IMR-90 (cell line): ENCODE measurements at regions not wholly inside any gene's neighbourhood (a gene's known extent, or its start where the extent isn't known, plus 50 kb on each side); places are given as distances from the start of the nearest gene placed in this dataset.

Experiments
- ATAC-seq: fragments of 200-7000 bp; cut with Tn5 transposase; 2 replicates; pipeline ENCODE4 v1.9.1; 2020; ENCODE audit warnings: low read depth, mild to moderate bottlenecking, moderate library complexity
- BruUV-seq: library from RNA; stranded (reverse); fragments of 400-500 nt; replicated peaks from 2 replicates; lab custom pipeline; 2021; lab: Mats Ljungman, UMichigan
- CTCF ChIA-PET: fragments of 300-600 bp; formaldehyde crosslinking; extraction: SDS; loops from one replicate; lab custom pipeline; 2021; ENCODE audit warnings: antibody characterized with exemption; lab: Yijun Ruan, JAX
- POLR2A ChIA-PET: fragments of 300-600 bp; sonication (Branson Sonifier 250); formaldehyde crosslinking; loops from one replicate; lab custom pipeline; 2022; ENCODE audit warnings: antibody characterized with exemption; ENCODE audit not compliant: unreplicated experiment; lab: Charles Lee
- DNase-seq: peaks from one replicate; pipeline ENCODE4 v3.0.0; 2013
- H2AFZ ChIP-seq: replicated peaks from 2 replicates; pipeline ENCODE3; 2013; ENCODE audit warnings: low read length, mild to moderate bottlenecking; ENCODE audit not compliant: poor library complexity
- H2AK5ac ChIP-seq: 2 replicates; pipeline ENCODE4 v1.6.1; 2013; ENCODE audit warnings: low read depth, low read length, inconsistent platforms
- H2AK9ac ChIP-seq: replicated peaks from 2 replicates; pipeline ENCODE3; 2013; ENCODE audit warnings: mild to moderate bottlenecking, low read depth, low read length, moderate library complexity; ENCODE audit not compliant: poor library complexity
- H2BK120ac ChIP-seq: 2 replicates; pipeline ENCODE4 v1.6.1; 2013; ENCODE audit warnings: low read depth, low read length, inconsistent platforms
- H2BK15ac ChIP-seq: 3 replicates; pipeline ENCODE4 v1.6.1; 2013; ENCODE audit warnings: low read depth, low read length, inconsistent platforms
- H2BK20ac ChIP-seq: 2 replicates; pipeline ENCODE4 v1.6.1; 2013; ENCODE audit warnings: low read depth, mild to moderate bottlenecking, inconsistent platforms, low read length, moderate library complexity
- H2BK5ac ChIP-seq: 2 replicates; pipeline ENCODE4 v1.6.1; 2013; ENCODE audit warnings: mild to moderate bottlenecking, low read depth, low read length, inconsistent platforms; ENCODE audit not compliant: poor library complexity, severe bottlenecking
- H3K14ac ChIP-seq: replicated peaks from 2 replicates; pipeline ENCODE4 v1.6.1; 2013; ENCODE audit warnings: low read depth, low read length, inconsistent platforms
- H3K18ac ChIP-seq: 2 replicates; pipeline ENCODE4 v1.6.1; 2013; ENCODE audit warnings: low read depth, low read length, control low read depth
- H3K23ac ChIP-seq: 2 replicates; pipeline ENCODE4 v1.6.1; 2013; ENCODE audit warnings: low read depth, low read length, inconsistent platforms
- H3K27ac ChIP-seq: 2 replicates; pipeline ENCODE4 v1.5.1; 2013; ENCODE audit warnings: mild to moderate bottlenecking, control low read depth, low read length; ENCODE audit not compliant: insufficient read depth
- H3K27me3 ChIP-seq: 2 replicates; pipeline ENCODE4 v1.6.1; 2013; ENCODE audit warnings: low read length; ENCODE audit not compliant: control insufficient read depth, insufficient read depth
- H3K36me3 ChIP-seq: 2 replicates; pipeline ENCODE4 v1.6.1; 2013; ENCODE audit warnings: low read length, mixed read lengths; ENCODE audit not compliant: control insufficient read depth, insufficient read depth
- H3K4ac ChIP-seq: 2 replicates; pipeline ENCODE4 v1.6.1; 2013; ENCODE audit warnings: low read depth, low read length, inconsistent platforms
- H3K4me1 ChIP-seq: 2 replicates; pipeline ENCODE4 v1.6.1; 2013; ENCODE audit warnings: low read length, mixed read lengths; ENCODE audit not compliant: control insufficient read depth, insufficient read depth
- H3K4me2 ChIP-seq: 2 replicates; pipeline ENCODE4 v1.6.1; 2013; ENCODE audit warnings: low read depth, mild to moderate bottlenecking, control low read depth, low read length, moderate library complexity
- H3K4me3 ChIP-seq: 2 replicates; pipeline ENCODE4 v1.5.1; 2013; ENCODE audit warnings: low read depth, mild to moderate bottlenecking, control low read depth, low read length, moderate library complexity; ENCODE audit not compliant: insufficient read depth
- H3K56ac ChIP-seq: 2 replicates; pipeline ENCODE4 v1.6.1; 2013; ENCODE audit warnings: low read length, inconsistent platforms; ENCODE audit not compliant: insufficient read depth; ENCODE audit errors: extremely low read depth
- H3K79me1 ChIP-seq, 2 experiments: 2 replicates each; pipeline ENCODE4 v1.6.1; 2013; ENCODE audit warnings: low read length in 2 of 2, inconsistent platforms in 1 of 2, low read depth in 1 of 2
- H3K9ac ChIP-seq: 2 replicates; pipeline ENCODE4 v1.6.1; 2013; ENCODE audit warnings: low read depth, low read length, control low read depth
- H3K9me1 ChIP-seq: 2 replicates; pipeline ENCODE4 v1.6.1; 2013; ENCODE audit warnings: low read length, inconsistent platforms; ENCODE audit not compliant: insufficient read depth
- H3K9me3 ChIP-seq: 2 replicates; pipeline ENCODE4 v1.6.1; 2013; ENCODE audit warnings: low read length; ENCODE audit not compliant: control insufficient read depth, insufficient read depth
- H4K20me1 ChIP-seq: 2 replicates; pipeline ENCODE4 v1.6.1; 2013; ENCODE audit warnings: low read length, inconsistent platforms; ENCODE audit not compliant: insufficient read depth
- H4K5ac ChIP-seq: 2 replicates; pipeline ENCODE4 v1.6.1; 2013; ENCODE audit warnings: mild to moderate bottlenecking, low read depth, low read length, control low read depth
- H4K8ac ChIP-seq, 2 experiments: 2 replicates each; pipeline ENCODE4 v1.6.1; 2013; ENCODE audit warnings: low read depth in 2 of 2, low read length in 2 of 2, control low read depth in 1 of 2, inconsistent platforms in 1 of 2
- H4K91ac ChIP-seq: 2 replicates; pipeline ENCODE4 v1.6.1; 2013; ENCODE audit warnings: low read depth, low read length, inconsistent platforms; ENCODE audit not compliant: insufficient read depth
- BHLHE40 ChIP-seq: fragments of 150-350 bp; IDR thresholded peaks from 2 replicates; pipeline ENCODE4 v1.6.1; 2016; ENCODE audit warnings: mild to moderate bottlenecking, low read depth, low read length
- CEBPB ChIP-seq: IDR thresholded peaks from 2 replicates; pipeline ENCODE4 v1.6.1; 2012; ENCODE audit warnings: low read depth, low read length, improper control_type of control experiment
- CHD1 ChIP-seq: IDR thresholded peaks from 2 replicates; pipeline ENCODE4 v1.6.1; 2012; ENCODE audit warnings: low read depth, low read length, improper control_type of control experiment
- CTCF ChIP-seq: conservative IDR thresholded peaks from 2 replicates; pipeline ENCODE4 v1.5.1; 2012; ENCODE audit warnings: mild to moderate bottlenecking, low read depth, low read length, improper control_type of control experiment
- ELK1 ChIP-seq: fragments of 150-350 bp; IDR thresholded peaks from 2 replicates; pipeline ENCODE4 v1.6.1; 2016; ENCODE audit warnings: low read depth, mild to moderate bottlenecking, low read length, moderate library complexity, borderline replicate concordance
- FOS ChIP-seq: fragments of 150-350 bp; IDR thresholded peaks from 2 replicates; pipeline ENCODE4 v1.6.1; 2016; ENCODE audit warnings: low read depth, low read length
- MAFK ChIP-seq: IDR thresholded peaks from 2 replicates; pipeline ENCODE4 v1.6.1; 2012; ENCODE audit warnings: low read depth, low read length, improper control_type of control experiment
- MAZ ChIP-seq: IDR thresholded peaks from 2 replicates; pipeline ENCODE4 v1.6.1; 2012; ENCODE audit warnings: low read depth, mild to moderate bottlenecking, low read length, improper control_type of control experiment, moderate library complexity, borderline replicate concordance
- NFE2L2 ChIP-seq: fragments of 150-350 bp; IDR thresholded peaks from 2 replicates; pipeline ENCODE4 v1.6.1; 2016; ENCODE audit warnings: low read depth, mild to moderate bottlenecking, low read length
- SMC3 ChIP-seq: fragments of 150-350 bp; IDR thresholded peaks from 2 replicates; pipeline ENCODE4 v1.6.1; 2016; ENCODE audit warnings: low read depth, mild to moderate bottlenecking, antibody characterized with exemption, low read length, moderate library complexity
- WGBS, 2 experiments: methylation state at CpG; one replicate each; pipeline versions ENCODE4 v1.1.5 to v1.1.7; 2013; ENCODE audit warnings: missing lambda C conversion rate in 2 of 2; ENCODE audit not compliant: insufficient read length in 1 of 2; ENCODE audit errors: extremely low coverage in 2 of 2; 5-methylcytosine and 5-hydroxymethylcytosine counted together
- dilution Hi-C: fragments of 300-500 bp; cut with HindIII; formaldehyde crosslinking; loops from one replicate; pipeline ENCODE4 v1.14.3; 2018; ENCODE audit warnings: low sequenced_read_pairs; ENCODE audit not compliant: unreplicated experiment
- in situ Hi-C: fragments of 300-500 bp; cut with MboI; formaldehyde crosslinking; loops from 3 replicates; pipeline ENCODE4 v1.14.3; 2019; ENCODE audit warnings: low sequenced_read_pairs, inconsistent platforms, mixed read lengths
- intact Hi-C: fragments of 100-400 bp; cut with micrococcal nuclease; formaldehyde crosslinking; loops from 2 replicates; pipeline ENCODE4 v1.10.0; 2022

GRCh38 chr21:17674106-17674505, 61.4 kb upstream of the BTG3 start:
- H2AK9ac ChIP-seq, result no peak overlapping the region
- H4K8ac ChIP-seq, result no peak overlapping the region
- H2BK20ac ChIP-seq, result no peak overlapping the region
- no peak overlapping the region for H3K4ac ChIP-seq
- no peaks in the 10 kb centered on the region for H3K4me1 ChIP-seq
- POLR2A ChIA-PET, result no interaction called here
- no peak overlapping the region for H3K14ac ChIP-seq
- no peak overlapping the region for H3K27ac ChIP-seq
- no TSS peak for BruUV-seq
- no peaks in the 10 kb centered on the region for H3K36me3 ChIP-seq
- no peak overlapping the region for H2AK5ac ChIP-seq
- H3K9me1 ChIP-seq, result no peaks in the 10 kb centered on the region
- H3K18ac ChIP-seq, result no peak overlapping the region
- no peak for ATAC-seq
- H4K20me1 ChIP-seq, result no peaks in the 10 kb centered on the region
- no peak overlapping the region for H4K5ac ChIP-seq
- intact Hi-C loops, result no loop called here
- no peak overlapping the region for H4K91ac ChIP-seq
- H2BK15ac ChIP-seq, result no peak overlapping the region
- TF ChIP-seq NFE2L2 (no peak), CEBPB (no peak), CTCF (no peak), ELK1 (no peak), BHLHE40 (no peak), SMC3 (no peak), CHD1 (no peak), FOS (no peak), MAFK (no peak), MAZ (no peak)
- no peaks in the 10 kb centered on the region for H3K79me1 ChIP-seq
- in situ Hi-C loops, result no loop called here
- no peak overlapping the region for H3K23ac ChIP-seq
- H2AFZ ChIP-seq, result no peak overlapping the region
- DNase-seq, result no peak
- H3K27me3 ChIP-seq, result peaks cover 2% of the 10 kb centered on the region
- WGBS, 2 experiments, result no CpG with 5 or more reads among the region's 4 CpGs
- dilution Hi-C loops, result loop anchor here (10.0 kb wide), 1 partner anchor 241 kb away; no protein-coding TSS in a partner anchor
- no peak overlapping the region for H3K4me2 ChIP-seq
- no peak overlapping the region for H2BK120ac ChIP-seq
- no peak overlapping the region for H3K9ac ChIP-seq
- H3K56ac ChIP-seq, result no peak overlapping the region
- H3K9me3 ChIP-seq, result no peaks in the 10 kb centered on the region
- CTCF ChIA-PET, result interaction anchor here (1.5 kb wide), 1 partner anchor 251 kb away, joined by 3 read pairs; no protein-coding TSS in a partner anchor
- no peak overlapping the region for H3K4me3 ChIP-seq
- H2BK5ac ChIP-seq, result no peak overlapping the region
